Raji (cell line): ENCODE measurements at regions not wholly inside any gene's neighbourhood (a gene's known extent, or its start where the extent isn't known, plus 50 kb on each side); places are given as distances from the start of the nearest gene placed in this dataset.

Experiments used
- POLR2A ChIP-seq: IDR thresholded peaks from 2 replicates; pipeline ENCODE4 v1.6.1; 2011; ENCODE audit warnings: low read depth, low read length, control low read depth; ENCODE audit not compliant: insufficient read depth

- TF ChIP-seq POLR2A, result no peak
These were observed 50.6 kb upstream of the COG2 start for GRCh38 chr1:230591678-230592077.

DNA sequence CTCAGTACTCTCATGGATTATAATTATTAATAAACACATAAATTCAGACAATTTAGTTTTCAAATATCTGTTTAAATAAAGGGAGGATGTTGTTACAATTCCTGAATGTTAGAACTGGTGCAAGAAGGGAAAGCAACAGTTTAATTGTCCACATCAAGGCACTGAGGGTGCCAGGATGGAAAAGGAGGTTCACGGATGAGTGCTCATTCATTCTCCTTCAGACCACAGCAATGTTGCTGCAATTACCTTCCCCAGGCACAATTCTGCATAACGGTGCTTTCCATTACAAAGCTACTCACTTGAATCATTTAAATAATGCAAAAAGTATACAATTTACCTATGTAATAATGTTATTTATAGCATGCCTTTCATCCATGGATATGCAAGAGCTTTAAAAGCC lies 52.3 kb upstream of the COG2 start:
- TF ChIP-seq POLR2A, result no peak

- no peak for TF ChIP-seq POLR2A
These were observed 53.9 kb upstream of the COG2 start for GRCh38 chr1:230588323-230588746.

GRCh38 chr1:230587061-230587460 lies 55.2 kb upstream of the COG2 start:
- no peak for TF ChIP-seq POLR2A

DNA sequence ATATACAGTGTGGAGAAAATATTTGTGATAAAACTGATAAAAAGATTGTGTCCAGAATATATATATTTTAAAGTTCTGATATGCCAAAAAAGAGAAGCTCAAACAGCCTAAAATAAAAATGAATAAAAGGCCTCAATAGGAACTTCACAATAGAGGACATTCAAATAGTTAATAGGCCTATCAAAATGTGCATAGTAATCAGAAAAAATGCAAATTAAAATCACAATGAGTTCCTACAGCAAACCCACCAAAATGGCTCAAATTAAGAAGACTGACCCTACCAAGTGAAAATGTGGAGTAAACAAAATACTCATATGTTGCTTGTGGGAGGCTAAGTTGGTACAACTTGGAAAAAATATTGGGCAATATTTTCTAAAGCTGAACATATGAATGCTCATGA lies 57.6 kb upstream of the COG2 start:
- no peak for TF ChIP-seq POLR2A

DNA sequence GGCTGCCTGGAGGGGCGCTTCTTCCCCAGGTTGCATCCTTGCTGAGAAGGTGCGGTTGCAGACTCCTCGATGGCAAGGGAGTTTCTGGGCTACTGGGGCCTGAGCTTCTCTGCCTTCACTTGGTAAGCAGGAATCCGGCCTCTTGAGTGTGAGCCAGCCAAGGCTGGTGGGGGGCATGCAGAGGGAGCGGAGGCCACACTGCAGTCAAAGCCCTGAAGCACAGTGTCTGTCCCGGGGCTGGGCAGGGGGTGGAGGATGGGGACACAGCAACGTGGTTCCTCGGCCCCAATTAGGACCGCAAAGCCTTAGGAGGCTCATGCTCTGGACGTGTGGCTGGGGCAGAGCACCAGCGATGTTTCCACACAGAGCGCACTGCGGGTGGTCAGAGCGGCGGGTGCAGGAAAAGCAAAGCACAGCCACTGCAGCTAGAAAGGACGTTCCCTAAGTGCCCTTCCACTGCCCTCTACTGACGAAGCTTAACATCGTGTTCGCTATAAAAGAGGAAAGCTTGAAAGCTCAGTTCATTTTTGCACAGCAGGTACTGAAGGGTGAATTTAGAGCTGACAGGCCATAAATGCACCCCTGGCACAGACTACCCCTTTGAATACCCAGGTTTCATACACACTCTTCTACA lies 60.7 kb upstream of the COG2 start:
- no peak for TF ChIP-seq POLR2A

GRCh38 chr1:230578616-230579015 lies 63.7 kb upstream of the COG2 start:
- no peak for TF ChIP-seq POLR2A

GRCh38 chr1:230577537-230577936 lies 64.7 kb upstream of the COG2 start:
- TF ChIP-seq POLR2A, result no peak

- no peak for TF ChIP-seq POLR2A
These were observed 66.3 kb upstream of the COG2 start for GRCh38 chr1:230575886-230576500.

GRCh38 chr1:230574502-230574901 lies 67.8 kb upstream of the COG2 start:
- TF ChIP-seq POLR2A, result peak; percentile 45; the same call in 1 of the 2 replicates

GRCh38 chr1:230573658-230574057 lies 68.6 kb upstream of the COG2 start:
- peak; percentile 16; the same call in 1 of the 2 replicates for TF ChIP-seq POLR2A

DNA sequence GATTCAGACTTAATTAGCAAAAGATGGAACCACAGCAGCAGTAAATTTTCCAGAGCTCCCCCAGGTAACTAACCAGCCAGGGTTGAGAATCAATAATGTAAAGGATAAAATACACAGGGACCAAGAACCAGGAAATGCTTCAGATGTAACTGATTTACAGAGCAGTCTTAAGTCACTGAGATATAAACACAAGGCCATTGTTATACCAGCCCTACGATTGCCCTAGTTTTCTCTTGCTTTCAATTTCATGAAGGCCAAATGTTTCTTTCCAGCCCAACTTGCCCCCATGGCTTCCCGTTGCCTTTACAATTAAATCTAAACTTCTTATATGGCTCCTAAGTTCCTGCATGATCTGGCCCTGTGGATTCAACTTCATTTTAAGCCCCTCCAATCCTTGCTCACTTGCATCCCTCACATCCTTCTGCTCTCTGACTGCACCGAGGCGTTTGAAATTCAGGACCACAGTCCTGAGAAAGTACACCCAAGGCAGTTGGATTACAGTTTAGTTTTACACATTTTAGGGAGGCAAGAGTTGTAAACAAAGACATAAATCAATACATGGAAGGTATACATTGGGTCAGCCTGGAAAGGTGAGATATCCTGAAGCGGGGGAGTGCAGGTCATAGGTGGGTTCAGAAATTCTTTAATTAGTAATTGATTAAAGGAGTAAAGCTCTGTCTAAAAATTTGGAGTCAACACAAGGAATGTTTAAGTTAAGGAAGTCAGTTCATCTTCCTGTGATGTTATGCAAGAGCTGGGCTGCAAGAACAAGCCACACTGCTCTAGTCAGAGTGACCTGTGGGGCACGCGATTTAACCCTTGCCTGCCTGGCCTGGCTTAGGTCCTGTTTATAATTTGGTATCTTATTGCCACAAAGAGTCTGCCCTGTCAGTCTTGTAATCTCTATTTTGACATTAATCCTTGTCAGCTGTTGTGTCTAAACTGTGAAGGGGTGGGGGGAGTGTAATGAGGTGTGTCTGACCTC lies 69.9 kb upstream of the COG2 start:
- no peak for TF ChIP-seq POLR2A

- TF ChIP-seq POLR2A, result no peak
These were observed 71.4 kb upstream of the COG2 start for GRCh38 chr1:230570724-230571360.

GRCh38 chr1:230569201-230569600 lies 73.1 kb upstream of the COG2 start:
- TF ChIP-seq POLR2A, result no peak

GRCh38 chr1:230568676-230569075 lies 73.6 kb upstream of the COG2 start:
- TF ChIP-seq POLR2A, result no peak

DNA sequence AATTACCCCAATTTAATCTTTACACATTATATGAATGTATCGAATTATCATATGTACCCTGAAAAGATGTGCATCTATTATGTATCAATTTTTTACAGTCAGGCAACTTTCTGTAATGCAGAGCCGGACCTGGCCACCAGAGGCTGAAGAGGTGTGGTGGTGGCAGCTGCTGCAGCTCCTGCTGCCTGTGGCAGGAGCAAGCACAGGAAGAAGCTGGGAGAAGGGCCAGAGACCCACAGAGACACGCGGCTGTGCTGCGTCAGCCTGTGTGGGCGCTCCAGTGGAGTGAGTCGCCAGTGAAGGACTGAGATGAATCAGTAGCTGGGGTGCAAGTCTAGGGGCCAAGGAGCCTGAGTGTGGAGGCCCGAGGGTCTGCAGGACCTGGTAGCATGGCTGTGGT lies 74.3 kb upstream of the COG2 start:
- TF ChIP-seq POLR2A, result no peak

DNA sequence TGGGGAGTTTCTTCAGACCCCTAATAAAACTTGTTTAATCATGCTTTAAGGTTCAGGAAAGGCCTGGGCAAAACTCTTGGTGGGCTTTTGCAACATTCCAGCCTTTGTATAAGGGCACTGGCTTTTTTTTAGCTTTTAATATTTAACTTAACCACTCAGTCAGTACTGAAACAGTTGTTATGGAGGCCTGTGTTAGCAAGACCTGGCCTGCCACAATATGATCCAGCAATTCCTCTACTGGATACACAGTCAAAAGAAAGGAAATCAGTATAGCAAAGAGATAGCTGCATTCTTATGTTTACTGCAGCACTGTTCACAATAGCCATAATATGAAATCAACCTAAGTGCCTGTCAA lies 75.1 kb upstream of the COG2 start:
- no peak for TF ChIP-seq POLR2A
